CD14-positive monocyte (primary cell): ENCODE measurements at regions not wholly inside any gene's neighbourhood (a gene's known extent, or its start where the extent isn't known, plus 50 kb on each side); places are given as distances from the start of the nearest gene placed in this dataset.
A peak's percentile ranks its signal among the peaks of the same experiment; 100 is the strongest.

Experiments
- DNase-seq, 3 donors: peaks; one replicate each; pipeline ENCODE4 v3.0.0-alpha.2; 2011 to 2022
- H2AFZ ChIP-seq: 2 replicates; pipeline ENCODE4 v1.6.0; 2012; ENCODE audit warnings: mild to moderate bottlenecking, low read depth, low read length, inconsistent platforms; ENCODE audit not compliant: insufficient read depth, poor library complexity, severe bottlenecking
- H3K27ac ChIP-seq, 2 donors: 1 replicate in 1 of 2; 2 replicates in 1 of 2; pipeline ENCODE4 v1.5.1; 2012 to 2013; ENCODE audit warnings: low read length in 2 of 2, control low read depth in 1 of 2, inconsistent platforms in 1 of 2, low read depth in 1 of 2, mild to moderate bottlenecking in 1 of 2
- H3K27me3 ChIP-seq, 2 donors: one replicate each; pipeline versions ENCODE4 v1.6.0 to v1.6.1; 2011 to 2013; ENCODE audit warnings: low read length in 2 of 2; ENCODE audit not compliant: control insufficient read depth in 2 of 2, insufficient read depth in 2 of 2
- H3K36me3 ChIP-seq, 2 donors: replicated peaks in 1 of 2; 1 replicate in 1 of 2; 2 replicates in 1 of 2; pipeline versions ENCODE4 v1.5.1 to v1.6.1; 2012 to 2013; ENCODE audit warnings: low read length in 2 of 2, control low read depth in 1 of 2, inconsistent platforms in 1 of 2, mild to moderate bottlenecking in 1 of 2; ENCODE audit not compliant: insufficient read depth in 2 of 2, control insufficient read depth in 1 of 2
- H3K4me1 ChIP-seq, 2 donors: 1 replicate in 1 of 2; 2 replicates in 1 of 2; pipeline versions ENCODE4 v1.5.1 to v1.6.1; 2012 to 2013; ENCODE audit warnings: low read length in 2 of 2, control low read depth in 1 of 2, inconsistent platforms in 1 of 2, mild to moderate bottlenecking in 1 of 2, moderate library complexity in 1 of 2; ENCODE audit not compliant: insufficient read depth in 2 of 2, control insufficient read depth in 1 of 2
- H3K4me2 ChIP-seq: replicated peaks from 2 replicates; pipeline ENCODE3; 2012; ENCODE audit warnings: low read length, moderate library complexity, mild to moderate bottlenecking; ENCODE audit not compliant: poor library complexity, severe bottlenecking; ENCODE audit errors: extremely low read depth
- H3K4me3 ChIP-seq, 3 experiments: fragments of 200-600 bp in 1 of 3; sonication (generic) in 1 of 3; replicated peaks in 1 of 3; 1 replicate in 2 of 3; 2 replicates in 1 of 3; pipeline ENCODE4 v1.5.1; 2011 to 2013; ENCODE audit warnings: low read length in 3 of 3, mild to moderate bottlenecking in 3 of 3, control low read depth in 2 of 3, low read depth in 2 of 3, inconsistent platforms in 1 of 3, moderate library complexity in 1 of 3
- H3K79me2 ChIP-seq: 2 replicates; pipeline ENCODE4 v1.6.0; 2012; ENCODE audit warnings: mild to moderate bottlenecking, control low read depth, inconsistent platforms, low read length, moderate library complexity; ENCODE audit not compliant: insufficient read depth
- H3K9ac ChIP-seq: 2 replicates; pipeline ENCODE4 v1.6.0; 2017; ENCODE audit warnings: low read length, mild to moderate bottlenecking; ENCODE audit not compliant: insufficient read depth, poor library complexity, severe bottlenecking
- H3K9me3 ChIP-seq, 2 donors: replicated peaks in 1 of 2; 1 replicate in 1 of 2; 2 replicates in 1 of 2; pipeline versions ENCODE4 v1.5.1 to v1.6.1; 2012 to 2013; ENCODE audit warnings: low read length in 2 of 2, control low read depth in 1 of 2; ENCODE audit not compliant: control insufficient read depth in 1 of 2, insufficient read depth in 1 of 2
- H4K20me1 ChIP-seq: 2 replicates; pipeline ENCODE4 v1.6.0; 2012; ENCODE audit warnings: mild to moderate bottlenecking, low read length, control low read depth, moderate library complexity; ENCODE audit not compliant: insufficient read depth
- H3K27ac Mint-ChIP-seq, 7 donors: one replicate each; pipeline ENCODE4 v1.8.0; 2020; ENCODE audit warnings: mild to moderate bottlenecking in 7 of 7, mixed read lengths in 7 of 7, moderate library complexity in 6 of 7, inconsistent platforms in 2 of 7
- H3K27me3 Mint-ChIP-seq, 3 donors: one replicate each; pipeline ENCODE4 v1.8.0; 2021 to 2022; ENCODE audit warnings: low read depth in 3 of 3, mild to moderate bottlenecking in 3 of 3, mixed read lengths in 3 of 3, moderate library complexity in 3 of 3, inconsistent platforms in 1 of 3
- H3K36me3 Mint-ChIP-seq, 2 donors: one replicate each; pipeline ENCODE4 v1.8.0; 2020; ENCODE audit warnings: mixed read lengths in 2 of 2, inconsistent platforms in 1 of 2, mild to moderate bottlenecking in 1 of 2
- H3K4me1 Mint-ChIP-seq: one replicate; pipeline ENCODE4 v1.8.0; 2020; ENCODE audit warnings: mild to moderate bottlenecking, mixed read lengths
- H3K4me3 Mint-ChIP-seq, 2 donors: one replicate each; pipeline ENCODE4 v1.8.0; 2020; ENCODE audit warnings: mild to moderate bottlenecking in 2 of 2, mixed read lengths in 2 of 2, moderate library complexity in 1 of 2
- H3K9me3 Mint-ChIP-seq, 7 donors: one replicate each; pipeline ENCODE4 v1.8.0; 2020 to 2022; ENCODE audit warnings: mixed read lengths in 7 of 7, mild to moderate bottlenecking in 6 of 7, moderate library complexity in 6 of 7, inconsistent platforms in 2 of 7
- WGBS: methylation state at CpG from one replicate; pipeline ENCODE4 v1.1.5; 2013; ENCODE audit warnings: missing lambda C conversion rate; ENCODE audit not compliant: insufficient coverage; 5-methylcytosine and 5-hydroxymethylcytosine counted together
- intact Hi-C, 2 donors: fragments of 100-400 bp; cut with micrococcal nuclease; formaldehyde crosslinking; loops; one replicate each; pipeline versions ENCODE4 v1.15.0 to v1.15.1; 2023
- TF ChIP-seq, protein P1 (sequence below): fragments of 200-600 bp; IDR thresholded peaks from one replicate; pipeline ENCODE4 v1.8.0; 2022; ENCODE audit warnings: antibody characterized with exemption, mild to moderate bottlenecking

DNA sequence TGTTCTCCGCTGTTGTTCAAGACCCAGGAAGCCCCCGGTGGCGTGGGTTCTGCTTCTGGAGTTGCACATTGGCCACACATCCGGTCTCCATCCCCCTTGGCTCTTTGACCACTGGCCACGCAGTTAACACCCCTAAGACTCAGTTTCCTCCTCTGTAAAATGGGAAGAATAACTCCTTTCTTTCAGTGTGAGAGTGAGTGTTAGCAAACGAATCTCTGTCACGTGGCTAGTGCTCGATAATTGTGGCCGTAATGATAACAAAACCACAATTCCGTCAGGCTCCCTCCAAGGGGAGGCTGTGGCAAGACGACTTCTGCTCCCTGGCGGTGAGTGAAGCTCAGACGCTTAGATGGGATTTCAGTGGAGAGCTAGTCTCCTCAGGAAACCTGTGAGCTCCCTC, 315.2 kb upstream of the B3GAT1 start:
- H3K9ac ChIP-seq: no peak overlapping the region
- no peak for DNase-seq
- no peaks in the 10 kb centered on the region for H4K20me1 ChIP-seq
- WGBS: 51% methylated on average over 10 of the region's 13 CpGs
- H3K9me3 ChIP-seq: no peaks in the 10 kb centered on the region
- no peaks in the 10 kb centered on the region for H3K4me1 ChIP-seq
- no peaks in the 10 kb centered on the region for H3K79me2 ChIP-seq
- H3K27ac ChIP-seq: no peak overlapping the region
- TF ChIP-seq, protein P1, sequence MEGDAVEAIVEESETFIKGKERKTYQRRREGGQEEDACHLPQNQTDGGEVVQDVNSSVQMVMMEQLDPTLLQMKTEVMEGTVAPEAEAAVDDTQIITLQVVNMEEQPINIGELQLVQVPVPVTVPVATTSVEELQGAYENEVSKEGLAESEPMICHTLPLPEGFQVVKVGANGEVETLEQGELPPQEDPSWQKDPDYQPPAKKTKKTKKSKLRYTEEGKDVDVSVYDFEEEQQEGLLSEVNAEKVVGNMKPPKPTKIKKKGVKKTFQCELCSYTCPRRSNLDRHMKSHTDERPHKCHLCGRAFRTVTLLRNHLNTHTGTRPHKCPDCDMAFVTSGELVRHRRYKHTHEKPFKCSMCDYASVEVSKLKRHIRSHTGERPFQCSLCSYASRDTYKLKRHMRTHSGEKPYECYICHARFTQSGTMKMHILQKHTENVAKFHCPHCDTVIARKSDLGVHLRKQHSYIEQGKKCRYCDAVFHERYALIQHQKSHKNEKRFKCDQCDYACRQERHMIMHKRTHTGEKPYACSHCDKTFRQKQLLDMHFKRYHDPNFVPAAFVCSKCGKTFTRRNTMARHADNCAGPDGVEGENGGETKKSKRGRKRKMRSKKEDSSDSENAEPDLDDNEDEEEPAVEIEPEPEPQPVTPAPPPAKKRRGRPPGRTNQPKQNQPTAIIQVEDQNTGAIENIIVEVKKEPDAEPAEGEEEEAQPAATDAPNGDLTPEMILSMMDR: no peak
- H3K27ac Mint-ChIP-seq: no peak overlapping the region
- H3K27me3 ChIP-seq: no peaks in the 10 kb centered on the region
- intact Hi-C loops: no loop called here
- no peaks in the 10 kb centered on the region for H3K4me1 Mint-ChIP-seq
- H3K4me3 ChIP-seq: no peak overlapping the region
- peaks cover 0 to 2% (median 0%) of the 10 kb centered on the region in 7 donors for H3K9me3 Mint-ChIP-seq
- H3K36me3 ChIP-seq: no peaks in the 10 kb centered on the region
- H2AFZ ChIP-seq: no peak overlapping the region
- peaks cover 4 to 7% (median 4%) of the 10 kb centered on the region in 3 donors for H3K27me3 Mint-ChIP-seq
- no peaks in the 10 kb centered on the region for H3K36me3 Mint-ChIP-seq
- H3K4me2 ChIP-seq: no peak overlapping the region
- no peak overlapping the region for H3K4me3 Mint-ChIP-seq

DNA sequence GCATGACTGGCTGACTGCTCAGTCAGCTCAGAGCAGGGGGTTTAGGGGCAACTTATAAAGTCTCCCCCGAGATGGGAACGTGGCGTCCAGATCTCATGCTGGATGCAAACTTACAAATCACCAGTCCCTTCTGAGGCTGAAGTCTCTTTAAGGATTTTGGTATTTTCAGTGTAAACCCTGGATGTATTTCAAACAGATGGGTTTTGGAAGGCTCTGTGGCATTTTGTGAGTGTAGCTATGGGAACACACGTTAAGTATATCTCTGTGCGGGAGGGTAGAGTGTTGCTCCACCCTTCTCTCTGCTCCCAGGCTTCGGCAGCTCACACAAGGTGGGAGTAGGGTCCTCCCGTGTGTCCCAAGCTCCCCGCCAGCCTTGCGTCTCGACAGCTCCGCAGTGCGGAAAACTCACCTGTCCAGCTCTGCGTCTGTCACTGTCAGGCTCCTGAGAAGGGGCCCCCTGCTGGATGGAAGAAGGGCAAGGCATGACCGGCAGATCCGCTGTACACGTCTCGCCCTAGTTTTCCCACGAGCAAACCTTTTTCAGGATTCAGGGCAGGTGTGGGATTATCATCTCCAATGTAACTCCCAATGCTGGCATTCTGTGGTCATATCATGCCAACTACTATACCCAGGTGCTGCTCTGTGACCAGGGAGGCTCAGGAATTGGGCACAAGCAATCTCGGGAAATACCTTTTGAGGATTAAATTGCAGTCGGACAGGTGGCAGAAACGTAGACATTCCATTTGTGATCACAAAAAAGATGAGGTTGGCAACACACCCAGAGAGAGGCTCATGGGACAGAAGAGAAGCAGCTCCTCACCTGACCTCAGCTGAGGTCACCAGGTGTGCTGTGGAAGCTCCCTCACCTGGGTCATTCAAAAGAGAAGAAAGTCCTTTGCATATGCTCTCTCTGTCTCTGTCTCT, 313.9 kb upstream of the B3GAT1 start:
- intact Hi-C loops: no loop called here
- Histone ChIP-seq H4K20me1 (no peaks in the 10 kb centered on the region), H3K4me3 (no peak overlapping the region), H3K27ac (no peak overlapping the region), H2AFZ (no peak overlapping the region), H3K9me3 (no peaks in the 10 kb centered on the region), H3K36me3 (no peaks in the 10 kb centered on the region), H3K9ac (no peak overlapping the region), H3K79me2 (no peaks in the 10 kb centered on the region), H3K27me3 (no peaks in the 10 kb centered on the region), H3K4me2 (no peak overlapping the region), H3K4me1 (no peaks in the 10 kb centered on the region)
- Mint-ChIP-seq H3K27ac (peak overlapping the region in 1 of 7 donors; percentile 48), H3K36me3 (no peaks in the 10 kb centered on the region), H3K27me3 (peaks cover 4 to 7% (median 4%) of the 10 kb centered on the region in 3 donors), H3K9me3 (peaks cover 0 to 2% (median 0%) of the 10 kb centered on the region in 7 donors), H3K4me1 (no peaks in the 10 kb centered on the region), H3K4me3 (no peak overlapping the region)
- no peak for DNase-seq
- WGBS: 75% methylated on average over 17 of the region's 21 CpGs
- TF ChIP-seq, protein P1: no peak
